SJCRH30 (cell line): ENCODE measurements at regions not wholly inside any gene's neighbourhood (a gene's known extent, or its start where the extent isn't known, plus 50 kb on each side); places are given as distances from the start of the nearest gene placed in this dataset.

ENCODE experiments used
- DNase-seq, 2 experiments: peaks; one replicate each; pipeline ENCODE4 v3.0.0-alpha.2; 2015 to 2020
- H3K27ac ChIP-seq: fragments of 250-450 bp; sonication (Bioruptor Pico); 2 replicates; pipeline ENCODE4 v1.5.1; 2020; ENCODE audit warnings: mild to moderate bottlenecking, moderate library complexity
- H3K27me3 ChIP-seq: fragments of 250-450 bp; sonication (Bioruptor Pico); 2 replicates; pipeline ENCODE4 v1.5.1; 2020; ENCODE audit warnings: mild to moderate bottlenecking, moderate library complexity
- H3K36me3 ChIP-seq: fragments of 250-450 bp; sonication (Bioruptor Pico); 2 replicates; pipeline ENCODE4 v1.5.1; 2020; ENCODE audit warnings: mild to moderate bottlenecking, moderate library complexity
- H3K4me1 ChIP-seq: fragments of 250-450 bp; sonication (Bioruptor Pico); 2 replicates; pipeline ENCODE4 v1.5.1; 2020; ENCODE audit warnings: mild to moderate bottlenecking, moderate library complexity
- H3K4me3 ChIP-seq: fragments of 250-450 bp; sonication (Bioruptor Pico); 2 replicates; pipeline ENCODE4 v1.5.1; 2020; ENCODE audit warnings: mild to moderate bottlenecking, moderate library complexity
- H3K9me3 ChIP-seq: fragments of 250-450 bp; sonication (Bioruptor Pico); replicated peaks from 2 replicates; pipeline ENCODE4 v1.5.1; 2020; ENCODE audit warnings: mild to moderate bottlenecking, moderate library complexity

- Histone ChIP-seq H3K27ac (no peak overlapping the region), H3K4me1 (no peaks in the 10 kb centered on the region), H3K27me3 (no peaks in the 10 kb centered on the region), H3K4me3 (no peak overlapping the region), H3K36me3 (no peaks in the 10 kb centered on the region), H3K9me3 (no peaks in the 10 kb centered on the region)
- no peak for DNase-seq
Observed at GRCh38 chr10:128614016-128614605, 487.9 kb upstream of the MKI67 start.

DNA sequence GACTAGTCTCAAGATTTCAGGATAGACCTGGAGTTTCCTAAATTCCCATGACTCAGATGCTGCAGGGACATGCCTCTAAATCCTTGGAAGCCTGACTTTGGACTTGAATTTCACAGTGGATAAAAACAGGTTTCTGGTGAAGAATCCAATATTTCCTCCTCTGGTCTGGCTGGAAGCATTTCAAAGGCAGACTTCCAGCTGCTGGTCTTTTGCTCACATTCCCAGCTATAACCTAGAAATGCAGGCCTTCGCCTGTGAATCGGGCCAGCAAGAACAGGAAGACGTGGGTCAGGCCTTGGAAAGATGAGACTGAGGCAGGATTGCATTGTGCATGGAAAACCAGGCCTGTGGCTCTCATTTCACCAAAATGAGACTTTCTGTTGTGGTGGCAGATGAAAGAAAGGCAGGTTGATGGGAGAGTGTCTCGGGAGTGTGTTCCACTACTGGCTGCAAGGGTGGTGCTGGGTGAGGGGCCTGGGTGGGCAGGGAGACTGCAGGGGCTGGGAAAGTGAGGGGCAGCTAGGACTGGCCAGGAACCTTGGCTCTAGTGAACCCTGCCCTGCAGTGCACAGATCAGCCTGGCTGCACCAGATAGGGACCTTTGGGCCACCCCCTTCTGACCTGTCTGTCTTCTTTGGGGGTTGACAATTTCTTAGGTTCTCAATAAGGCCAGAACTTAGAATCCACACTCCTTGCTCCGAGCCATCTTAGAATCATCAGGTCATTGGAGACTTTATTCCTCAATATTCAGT, 488.8 kb upstream of the MKI67 start:
- DNase-seq = no peak

DNA sequence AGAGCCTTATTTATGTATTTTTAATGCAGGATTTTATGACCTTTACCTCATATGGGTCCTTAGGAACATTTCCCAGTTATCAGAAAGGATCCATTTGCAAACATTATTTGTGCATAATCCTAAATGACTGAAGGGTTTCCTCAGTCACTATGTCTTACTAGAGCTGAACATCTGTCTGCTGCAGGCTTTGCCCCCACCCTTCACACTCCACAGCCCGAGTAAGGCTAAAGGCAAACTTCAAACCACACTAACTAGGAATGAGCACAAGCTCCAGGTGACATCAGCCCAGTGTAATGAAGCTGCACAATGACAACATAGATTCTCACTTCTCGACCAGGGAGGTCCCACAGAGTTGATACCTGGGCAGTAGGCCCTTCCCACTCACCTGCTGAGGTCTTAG, 491.3 kb upstream of the MKI67 start:
- Histone ChIP-seq H3K27me3 (no peaks in the 10 kb centered on the region), H3K27ac (no peak overlapping the region), H3K36me3 (no peaks in the 10 kb centered on the region), H3K4me1 (no peaks in the 10 kb centered on the region), H3K4me3 (no peak overlapping the region), H3K9me3 (no peaks in the 10 kb centered on the region)
- DNase-seq = no peak

More for the DNA sequence above, 488.8 kb upstream of the MKI67 start:
- Histone ChIP-seq H3K27me3 (no peaks in the 10 kb centered on the region), H3K4me3 (no peak overlapping the region), H3K9me3 (no peaks in the 10 kb centered on the region), H3K4me1 (no peaks in the 10 kb centered on the region), H3K36me3 (no peaks in the 10 kb centered on the region), H3K27ac (no peak overlapping the region)

- no peaks in the 10 kb centered on the region for H3K36me3 ChIP-seq
- no peaks in the 10 kb centered on the region for H3K27me3 ChIP-seq
- no peak overlapping the region for H3K27ac ChIP-seq
- H3K9me3 ChIP-seq = no peaks in the 10 kb centered on the region
- no peak for DNase-seq
- no peaks in the 10 kb centered on the region for H3K4me1 ChIP-seq
- H3K4me3 ChIP-seq = no peak overlapping the region
Observed at GRCh38 chr10:128622706-128623105, 496.5 kb upstream of the MKI67 start.

GRCh38 chr10:128623776-128624175, 497.6 kb upstream of the MKI67 start:
- H3K27ac ChIP-seq = no peak overlapping the region
- no peaks in the 10 kb centered on the region for H3K9me3 ChIP-seq
- no peak for DNase-seq

GRCh38 chr10:128624656-128625530, 498.7 kb upstream of the MKI67 start:
- H3K9me3 ChIP-seq = no peaks in the 10 kb centered on the region

More at GRCh38 chr10:128623776-128624175, 497.6 kb upstream of the MKI67 start:
- Histone ChIP-seq H3K4me3 (no peak overlapping the region), H3K27me3 (no peaks in the 10 kb centered on the region), H3K36me3 (no peaks in the 10 kb centered on the region), H3K4me1 (no peaks in the 10 kb centered on the region)

GRCh38 chr10:128625926-128626325, 499.7 kb upstream of the MKI67 start:
- Histone ChIP-seq H3K4me1 (no peaks in the 10 kb centered on the region), H3K27ac (no peak overlapping the region), H3K27me3 (no peaks in the 10 kb centered on the region), H3K4me3 (no peak overlapping the region), H3K9me3 (no peaks in the 10 kb centered on the region), H3K36me3 (no peaks in the 10 kb centered on the region)
- DNase-seq = no peak

More at GRCh38 chr10:128624656-128625530, 498.7 kb upstream of the MKI67 start:
- no peak overlapping the region for H3K27ac ChIP-seq
- H3K36me3 ChIP-seq = no peaks in the 10 kb centered on the region
- no peaks in the 10 kb centered on the region for H3K4me1 ChIP-seq
- H3K27me3 ChIP-seq = no peaks in the 10 kb centered on the region
- no peak for DNase-seq
- H3K4me3 ChIP-seq = no peak overlapping the region

- Histone ChIP-seq H3K27ac (no peak overlapping the region), H3K4me1 (no peaks in the 10 kb centered on the region), H3K4me3 (no peak overlapping the region), H3K27me3 (no peaks in the 10 kb centered on the region), H3K9me3 (no peaks in the 10 kb centered on the region), H3K36me3 (no peaks in the 10 kb centered on the region)
- no peak for DNase-seq
Observed at GRCh38 chr10:128626397-128627000, 500.3 kb upstream of the MKI67 start.

GRCh38 chr10:128627811-128628210, 501.6 kb upstream of the MKI67 start:
- Histone ChIP-seq H3K36me3 (no peaks in the 10 kb centered on the region), H3K4me3 (no peak overlapping the region), H3K4me1 (no peaks in the 10 kb centered on the region), H3K9me3 (no peaks in the 10 kb centered on the region), H3K27ac (no peak overlapping the region), H3K27me3 (no peaks in the 10 kb centered on the region)
- DNase-seq = no peak

DNA sequence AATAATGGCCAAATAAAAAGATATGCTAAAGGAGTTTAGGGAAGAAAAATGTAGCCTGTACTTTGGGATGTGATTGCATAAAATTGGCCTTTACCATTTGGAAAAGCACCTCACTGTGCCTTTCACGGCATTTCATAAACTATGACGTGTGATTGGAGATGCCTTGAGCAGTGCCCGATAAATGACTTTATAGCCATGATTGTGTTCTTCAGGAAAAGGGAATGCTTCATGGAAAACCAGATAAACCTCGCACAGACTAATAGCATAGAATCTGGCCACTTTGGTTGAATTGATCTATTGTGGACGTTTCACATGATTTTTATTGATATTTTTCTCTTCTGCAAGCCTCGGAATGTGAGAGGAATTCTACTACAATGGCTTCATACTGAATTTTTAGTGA, 502.0 kb upstream of the MKI67 start:
- H3K4me1 ChIP-seq = no peaks in the 10 kb centered on the region
- no peak for DNase-seq
- H3K4me3 ChIP-seq = no peak overlapping the region
- no peaks in the 10 kb centered on the region for H3K27me3 ChIP-seq
- H3K27ac ChIP-seq = no peak overlapping the region
- no peaks in the 10 kb centered on the region for H3K9me3 ChIP-seq
- H3K36me3 ChIP-seq = no peaks in the 10 kb centered on the region

GRCh38 chr10:128629111-128630096, 503.2 kb upstream of the MKI67 start:
- Histone ChIP-seq H3K9me3 (no peaks in the 10 kb centered on the region), H3K4me3 (no peak overlapping the region), H3K36me3 (no peaks in the 10 kb centered on the region), H3K27ac (no peak overlapping the region), H3K27me3 (no peaks in the 10 kb centered on the region), H3K4me1 (no peaks in the 10 kb centered on the region)
- DNase-seq = no peak

GRCh38 chr10:128630787-128631252, 504.6 kb upstream of the MKI67 start:
- Histone ChIP-seq H3K27me3 (no peaks in the 10 kb centered on the region), H3K4me1 (no peaks in the 10 kb centered on the region), H3K27ac (no peak overlapping the region), H3K9me3 (no peaks in the 10 kb centered on the region), H3K4me3 (no peak overlapping the region), H3K36me3 (no peaks in the 10 kb centered on the region)
- DNase-seq = peak in 1 of 2 experiments; percentile 11

DNA sequence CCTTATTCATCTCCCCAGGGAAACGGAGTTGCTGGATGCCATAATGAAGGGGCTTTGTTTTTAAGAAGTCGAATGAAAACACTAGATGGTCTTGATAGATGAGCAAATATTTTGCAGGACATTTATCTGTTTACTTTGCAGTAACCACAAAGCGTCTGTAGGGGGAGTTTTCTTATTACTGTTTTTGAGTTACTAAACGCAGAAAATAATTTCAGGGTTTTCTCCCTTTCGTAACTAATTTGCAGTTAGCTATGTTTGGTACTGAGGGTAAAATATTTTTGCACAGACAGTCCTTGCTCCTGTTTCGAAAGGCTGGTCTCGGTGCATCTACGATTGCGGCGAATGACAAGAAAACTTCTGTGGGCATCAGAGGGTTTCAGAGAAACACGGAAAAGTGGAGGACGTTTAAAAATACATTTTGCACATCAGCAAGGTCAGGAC, 505.6 kb upstream of the MKI67 start:
- no peaks in the 10 kb centered on the region for H3K27me3 ChIP-seq
- H3K4me3 ChIP-seq = no peak overlapping the region
- H3K4me1 ChIP-seq = no peaks in the 10 kb centered on the region
- H3K9me3 ChIP-seq = no peaks in the 10 kb centered on the region
- DNase-seq = peak in 1 of 2 experiments; percentile 40
- H3K27ac ChIP-seq = no peak overlapping the region
- H3K36me3 ChIP-seq = no peaks in the 10 kb centered on the region

GRCh38 chr10:128632694-128633093, 506.5 kb upstream of the MKI67 start:
- no peaks in the 10 kb centered on the region for H3K36me3 ChIP-seq
- no peaks in the 10 kb centered on the region for H3K27me3 ChIP-seq
- no peak overlapping the region for H3K27ac ChIP-seq
- no peak for DNase-seq
- no peak overlapping the region for H3K4me3 ChIP-seq
- no peaks in the 10 kb centered on the region for H3K4me1 ChIP-seq
- H3K9me3 ChIP-seq = no peaks in the 10 kb centered on the region
